ENCODE measurements at regions not wholly inside any gene's neighbourhood (a gene's known extent, or its start where the extent isn't known, plus 50 kb on each side); places are given as distances from the start of the nearest gene placed in this dataset.

- Histone ChIP-seq H3K36me3 (no peaks in the 10 kb centered on the region), H3K27me3 (no peaks in the 10 kb centered on the region), H3K4me1 (ENCODE audit: low read depth) (peaks cover 9% of the 10 kb centered on the region), H3K27ac (no peak overlapping the region), H3K9me3 (ENCODE audit: low read depth) (no peaks in the 10 kb centered on the region), H3K4me3 (no peak overlapping the region)
- DNase-seq (ENCODE audit: low read depth in 1 of 2, low spot score in 1 of 2), result peak; percentile 71 to 80
- TF ChIP-seq, protein P1, sequence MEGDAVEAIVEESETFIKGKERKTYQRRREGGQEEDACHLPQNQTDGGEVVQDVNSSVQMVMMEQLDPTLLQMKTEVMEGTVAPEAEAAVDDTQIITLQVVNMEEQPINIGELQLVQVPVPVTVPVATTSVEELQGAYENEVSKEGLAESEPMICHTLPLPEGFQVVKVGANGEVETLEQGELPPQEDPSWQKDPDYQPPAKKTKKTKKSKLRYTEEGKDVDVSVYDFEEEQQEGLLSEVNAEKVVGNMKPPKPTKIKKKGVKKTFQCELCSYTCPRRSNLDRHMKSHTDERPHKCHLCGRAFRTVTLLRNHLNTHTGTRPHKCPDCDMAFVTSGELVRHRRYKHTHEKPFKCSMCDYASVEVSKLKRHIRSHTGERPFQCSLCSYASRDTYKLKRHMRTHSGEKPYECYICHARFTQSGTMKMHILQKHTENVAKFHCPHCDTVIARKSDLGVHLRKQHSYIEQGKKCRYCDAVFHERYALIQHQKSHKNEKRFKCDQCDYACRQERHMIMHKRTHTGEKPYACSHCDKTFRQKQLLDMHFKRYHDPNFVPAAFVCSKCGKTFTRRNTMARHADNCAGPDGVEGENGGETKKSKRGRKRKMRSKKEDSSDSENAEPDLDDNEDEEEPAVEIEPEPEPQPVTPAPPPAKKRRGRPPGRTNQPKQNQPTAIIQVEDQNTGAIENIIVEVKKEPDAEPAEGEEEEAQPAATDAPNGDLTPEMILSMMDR (IDR thresholded peaks at IDR 0.05; ENCODE audit: low read depth, low read length), result no peak
Measured at GRCh38 chr21:39048064-39048463, 135.2 kb downstream of the PSMG1 start.

DNA sequence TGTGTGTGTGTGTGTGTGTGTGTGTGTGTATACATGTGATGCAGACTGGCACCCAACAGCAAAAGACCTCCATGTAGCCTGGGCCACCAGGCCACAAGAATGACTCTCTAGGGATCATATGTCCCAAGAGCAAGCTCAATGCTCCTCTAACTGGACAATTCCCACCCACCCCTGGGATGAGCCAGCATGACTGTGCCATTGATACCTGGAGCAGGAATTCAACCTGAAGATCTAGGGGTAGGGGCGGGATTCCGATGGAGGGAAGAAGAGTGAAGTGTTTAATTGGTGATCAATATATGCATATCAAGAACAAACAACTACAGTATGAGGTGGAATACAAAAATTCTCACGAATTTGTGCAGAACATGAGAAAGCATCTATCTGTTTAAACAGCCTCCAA, 136.2 kb downstream of the PSMG1 start:
- H3K36me3 ChIP-seq, result no peaks in the 10 kb centered on the region
- no peak overlapping the region for H3K27ac ChIP-seq
- H3K4me3 ChIP-seq, result no peak overlapping the region
- peaks cover 9% of the 10 kb centered on the region for H3K4me1 ChIP-seq (ENCODE audit: low read depth)
- DNase-seq (ENCODE audit: low read depth in 1 of 2, low spot score in 1 of 2), result no peak
- no peaks in the 10 kb centered on the region for H3K27me3 ChIP-seq
- no peaks in the 10 kb centered on the region for H3K9me3 ChIP-seq (ENCODE audit: low read depth)
- TF ChIP-seq, protein P1 (IDR thresholded peaks at IDR 0.05; ENCODE audit: low read depth, low read length), result no peak

DNA sequence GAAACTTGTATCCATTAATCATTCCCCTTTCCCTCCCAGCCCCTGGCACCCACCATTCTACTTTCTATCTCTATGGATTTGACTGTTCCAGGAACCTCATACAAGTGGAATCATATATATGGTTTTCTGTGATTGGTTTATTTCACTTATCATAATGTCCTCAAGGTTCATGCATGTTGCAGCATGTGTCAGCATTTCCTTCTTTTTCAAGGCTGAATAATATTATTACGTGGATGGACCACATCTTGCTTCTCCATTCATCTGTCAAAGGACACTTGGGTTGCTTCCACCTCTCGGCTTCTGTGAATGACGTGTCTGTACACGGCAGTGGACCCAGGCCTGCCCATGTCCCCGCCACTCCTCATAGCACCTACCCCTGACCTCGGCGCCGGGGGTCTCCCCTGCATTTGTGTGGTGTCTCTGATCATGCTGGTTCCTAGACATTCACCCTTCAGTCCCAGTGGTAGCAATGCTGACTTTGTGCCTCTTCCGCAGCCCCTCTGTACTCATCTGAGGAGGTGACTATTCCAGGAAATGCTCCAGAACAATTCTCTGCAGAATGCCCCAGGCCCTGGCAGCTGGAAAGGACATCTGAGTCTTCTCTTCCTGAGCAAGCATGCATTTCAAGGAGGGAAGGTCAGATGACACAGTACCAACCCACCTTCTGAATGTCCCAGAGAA, 136.9 kb downstream of the PSMG1 start:
- no peaks in the 10 kb centered on the region for H3K27me3 ChIP-seq
- H3K9me3 ChIP-seq (ENCODE audit: low read depth), result no peaks in the 10 kb centered on the region
- DNase-seq (ENCODE audit: low read depth in 1 of 2, low spot score in 1 of 2), result no peak
- H3K4me1 ChIP-seq (ENCODE audit: low read depth), result peaks cover 9% of the 10 kb centered on the region
- no peak overlapping the region for H3K27ac ChIP-seq
- no peak overlapping the region for H3K4me3 ChIP-seq
- TF ChIP-seq, protein P1 (IDR thresholded peaks at IDR 0.05; ENCODE audit: low read depth, low read length), result no peak
- H3K36me3 ChIP-seq, result no peaks in the 10 kb centered on the region

- DNase-seq (ENCODE audit: low read depth in 1 of 2, low spot score in 1 of 2), result no peak
- TF ChIP-seq, protein P1 (IDR thresholded peaks at IDR 0.05; ENCODE audit: low read depth, low read length), result no peak
- Histone ChIP-seq H3K27me3 (no peaks in the 10 kb centered on the region), H3K36me3 (no peaks in the 10 kb centered on the region), H3K4me3 (no peak overlapping the region), H3K27ac (no peak overlapping the region), H3K4me1 (ENCODE audit: low read depth) (peaks cover 15% of the 10 kb centered on the region), H3K9me3 (ENCODE audit: low read depth) (no peaks in the 10 kb centered on the region)
Measured at GRCh38 chr21:39041816-39042215, 141.4 kb downstream of the PSMG1 start.

GRCh38 chr21:39040494-39041110, 142.6 kb downstream of the PSMG1 start:
- no peaks in the 10 kb centered on the region for H3K36me3 ChIP-seq
- H3K4me1 ChIP-seq (ENCODE audit: low read depth), result peaks cover 15% of the 10 kb centered on the region
- peak in 1 of 2 donors; percentile 48 for DNase-seq (ENCODE audit: low read depth in 1 of 2, low spot score in 1 of 2)
- no peaks in the 10 kb centered on the region for H3K9me3 ChIP-seq (ENCODE audit: low read depth)
- no peaks in the 10 kb centered on the region for H3K27me3 ChIP-seq
- no peak overlapping the region for H3K4me3 ChIP-seq
- H3K27ac ChIP-seq, result peak overlapping the region; percentile 9
- TF ChIP-seq, protein P1 (IDR thresholded peaks at IDR 0.05; ENCODE audit: low read depth, low read length), result no peak

Measured in cardiac muscle cell (in vitro differentiated cells and primary cell).